GF-D8 (cell line): ENCODE measurements at regions not wholly inside any gene's neighbourhood (a gene's known extent, or its start where the extent isn't known, plus 50 kb on each side); places are given as distances from the start of the nearest gene placed in this dataset.
"Not testable (repeated sequence)": the region's sequence is repeated elsewhere in the genome, so short reads cannot be mapped to it uniquely, and the experiment has no call there.

Source experiments
- DNase-seq: peaks from one replicate; lab custom pipeline; 2025; lab: John Stamatoyannopoulos, UW

GRCh38 chr3:82165266-82165665, 403.8 kb upstream of the GBE1 start:
- no peak for DNase-seq

- no peak for DNase-seq
Observed at GRCh38 chr3:82163907-82164520, 402.6 kb upstream of the GBE1 start.

GRCh38 chr3:82157952-82158351, 396.5 kb upstream of the GBE1 start:
- DNase-seq = no peak

- DNase-seq = not testable (repeated sequence)
Observed at GRCh38 chr3:82153892-82154291, 392.4 kb upstream of the GBE1 start.

- DNase-seq = no peak
Observed at GRCh38 chr3:82145742-82146141, 384.3 kb upstream of the GBE1 start.

GRCh38 chr3:82144811-82145210, 383.4 kb upstream of the GBE1 start:
- no peak for DNase-seq

GRCh38 chr3:82143661-82144412, 382.4 kb upstream of the GBE1 start:
- DNase-seq = no peak

GRCh38 chr3:82141592-82141991, 380.1 kb upstream of the GBE1 start:
- no peak for DNase-seq

- no peak for DNase-seq
Observed at GRCh38 chr3:82137861-82138260, 376.4 kb upstream of the GBE1 start.

- DNase-seq = no peak
Observed at GRCh38 chr3:82137050-82137449, 375.6 kb upstream of the GBE1 start.

GRCh38 chr3:82133070-82133606, 371.7 kb upstream of the GBE1 start:
- peak; percentile 4 for DNase-seq

GRCh38 chr3:82132210-82133069, 371.0 kb upstream of the GBE1 start:
- DNase-seq = no peak

GRCh38 chr3:82130046-82130445, 368.6 kb upstream of the GBE1 start:
- peak; percentile 83 for DNase-seq

GRCh38 chr3:82129221-82129801, 367.9 kb upstream of the GBE1 start:
- DNase-seq = no peak

- no peak for DNase-seq
Observed at GRCh38 chr3:82128271-82128670, 366.8 kb upstream of the GBE1 start.

- DNase-seq = no peak
Observed at GRCh38 chr3:82122554-82123345, 361.3 kb upstream of the GBE1 start.

- DNase-seq = no peak
Observed at GRCh38 chr3:82114589-82114988, 353.1 kb upstream of the GBE1 start.

- not testable (repeated sequence) for DNase-seq
Observed at GRCh38 chr3:82110721-82111120, 349.3 kb upstream of the GBE1 start.

GRCh38 chr3:82103241-82103640, 341.8 kb upstream of the GBE1 start:
- DNase-seq = no peak

GRCh38 chr3:82100378-82100777, 338.9 kb upstream of the GBE1 start:
- no peak for DNase-seq

GRCh38 chr3:82093641-82094040, 332.2 kb upstream of the GBE1 start:
- no peak for DNase-seq
